ENCODE measurements at regions not wholly inside any gene's neighbourhood (a gene's known extent, or its start where the extent isn't known, plus 50 kb on each side); places are given as distances from the start of the nearest gene placed in this dataset.
"Not testable (repeated sequence)": the region's sequence is repeated elsewhere in the genome, so short reads cannot be mapped to it uniquely, and the experiment has no call there.

- POLR2A ChIA-PET; H3K9me3 ChIP-seq (ENCODE audit: low read length); in situ Hi-C loops (cut with HindIII; ENCODE audit: extremely low pct_ligation_motif_present, low pct_unique_long_range_greater_than_20kb); H3K4me2 ChIP-seq (ENCODE audit: low read depth, low read length); H3K9ac ChIP-seq (ENCODE audit: insufficient read depth, low read depth, low read length); H3K79me2 ChIP-seq (ENCODE audit: insufficient read depth, low read length); H3K27ac ChIP-seq (ENCODE audit: extremely low read length, insufficient read depth, low read length); DNase-seq (ENCODE audit: low spot score); CTCF ChIA-PET (ENCODE audit: low intra/inter-chr PET ratio, low total read pairs); H3K36me3 ChIP-seq (replicated peaks in 1 of 2; ENCODE audit: control insufficient read depth in 1 of 2, insufficient read depth in 2 of 2, low read length in 2 of 2); ATAC-seq; H3K4me3 ChIP-seq (replicated peaks in 1 of 3; ENCODE audit: insufficient read depth in 1 of 3, low read depth in 2 of 3, low read length in 3 of 3); intact Hi-C loops (cut with micrococcal nuclease; ENCODE audit: unreplicated experiment); H2AFZ ChIP-seq (ENCODE audit: low read length); H3K27me3 ChIP-seq (ENCODE audit: control insufficient read depth in 1 of 2, insufficient read depth in 2 of 2, low read length in 2 of 2); BruUV-seq (replicated peaks); H4K20me1 ChIP-seq (ENCODE audit: insufficient read depth, low read length); FAIRE-seq; H3K4me1 ChIP-seq (ENCODE audit: insufficient read depth, low read length): not testable (repeated sequence)
- WGBS (ENCODE audit: low lambda C conversion rate): 2% methylated on average over 5 of the region's 5 CpGs
Measured at GRCh38 chr17:15860774-15861173, 84.2 kb upstream of the ADORA2B start.

- POLR2A ChIA-PET; FAIRE-seq; H3K9ac ChIP-seq (ENCODE audit: insufficient read depth, low read depth, low read length); H3K4me1 ChIP-seq (ENCODE audit: insufficient read depth, low read length); H2AFZ ChIP-seq (ENCODE audit: low read length); ATAC-seq; DNase-seq (ENCODE audit: low spot score); H3K4me3 ChIP-seq (replicated peaks in 1 of 3; ENCODE audit: insufficient read depth in 1 of 3, low read depth in 2 of 3, low read length in 3 of 3); H3K27me3 ChIP-seq (ENCODE audit: control insufficient read depth in 1 of 2, insufficient read depth in 2 of 2, low read length in 2 of 2); H3K4me2 ChIP-seq (ENCODE audit: low read depth, low read length); H3K9me3 ChIP-seq (ENCODE audit: low read length); H3K27ac ChIP-seq (ENCODE audit: extremely low read length, insufficient read depth, low read length); H4K20me1 ChIP-seq (ENCODE audit: insufficient read depth, low read length); BruUV-seq (replicated peaks); in situ Hi-C loops (cut with HindIII; ENCODE audit: extremely low pct_ligation_motif_present, low pct_unique_long_range_greater_than_20kb); H3K79me2 ChIP-seq (ENCODE audit: insufficient read depth, low read length); CTCF ChIA-PET (ENCODE audit: low intra/inter-chr PET ratio, low total read pairs); intact Hi-C loops (cut with micrococcal nuclease; ENCODE audit: unreplicated experiment); H3K36me3 ChIP-seq (replicated peaks in 1 of 2; ENCODE audit: control insufficient read depth in 1 of 2, insufficient read depth in 2 of 2, low read length in 2 of 2): not testable (repeated sequence)
- 46% methylated on average over 3 of the region's 4 CpGs for WGBS (ENCODE audit: low lambda C conversion rate)
Measured at GRCh38 chr17:15864061-15864460, 80.9 kb upstream of the ADORA2B start.

- H3K9me3 ChIP-seq (ENCODE audit: low read length); CTCF ChIA-PET (ENCODE audit: low intra/inter-chr PET ratio, low total read pairs); in situ Hi-C loops (cut with HindIII; ENCODE audit: extremely low pct_ligation_motif_present, low pct_unique_long_range_greater_than_20kb); H3K9ac ChIP-seq (ENCODE audit: insufficient read depth, low read depth, low read length); H4K20me1 ChIP-seq (ENCODE audit: insufficient read depth, low read length); H3K79me2 ChIP-seq (ENCODE audit: insufficient read depth, low read length); H3K4me2 ChIP-seq (ENCODE audit: low read depth, low read length); FAIRE-seq; POLR2A ChIA-PET; H2AFZ ChIP-seq (ENCODE audit: low read length); H3K36me3 ChIP-seq (replicated peaks in 1 of 2; ENCODE audit: control insufficient read depth in 1 of 2, insufficient read depth in 2 of 2, low read length in 2 of 2); BruUV-seq (replicated peaks); DNase-seq (ENCODE audit: low spot score); H3K4me3 ChIP-seq (replicated peaks in 1 of 3; ENCODE audit: insufficient read depth in 1 of 3, low read depth in 2 of 3, low read length in 3 of 3); H3K4me1 ChIP-seq (ENCODE audit: insufficient read depth, low read length); H3K27ac ChIP-seq (ENCODE audit: extremely low read length, insufficient read depth, low read length); intact Hi-C loops (cut with micrococcal nuclease; ENCODE audit: unreplicated experiment); ATAC-seq; H3K27me3 ChIP-seq (ENCODE audit: control insufficient read depth in 1 of 2, insufficient read depth in 2 of 2, low read length in 2 of 2): not testable (repeated sequence)
- WGBS (ENCODE audit: low lambda C conversion rate): 63% methylated on average over 3 of the region's 4 CpGs
Measured at GRCh38 chr17:15864472-15864871, 80.5 kb upstream of the ADORA2B start.

- H3K9ac ChIP-seq (ENCODE audit: insufficient read depth, low read depth, low read length); H4K20me1 ChIP-seq (ENCODE audit: insufficient read depth, low read length); H3K4me1 ChIP-seq (ENCODE audit: insufficient read depth, low read length); H3K9me3 ChIP-seq (ENCODE audit: low read length); H3K27ac ChIP-seq (ENCODE audit: extremely low read length, insufficient read depth, low read length); POLR2A ChIA-PET; H3K4me3 ChIP-seq (replicated peaks in 1 of 3; ENCODE audit: insufficient read depth in 1 of 3, low read depth in 2 of 3, low read length in 3 of 3); H3K27me3 ChIP-seq (ENCODE audit: control insufficient read depth in 1 of 2, insufficient read depth in 2 of 2, low read length in 2 of 2); intact Hi-C loops (cut with micrococcal nuclease; ENCODE audit: unreplicated experiment); H3K36me3 ChIP-seq (replicated peaks in 1 of 2; ENCODE audit: control insufficient read depth in 1 of 2, insufficient read depth in 2 of 2, low read length in 2 of 2); ATAC-seq; H3K79me2 ChIP-seq (ENCODE audit: insufficient read depth, low read length); in situ Hi-C loops (cut with HindIII; ENCODE audit: extremely low pct_ligation_motif_present, low pct_unique_long_range_greater_than_20kb); BruUV-seq (replicated peaks); H3K4me2 ChIP-seq (ENCODE audit: low read depth, low read length); FAIRE-seq; DNase-seq (ENCODE audit: low spot score); CTCF ChIA-PET (ENCODE audit: low intra/inter-chr PET ratio, low total read pairs); H2AFZ ChIP-seq (ENCODE audit: low read length): not testable (repeated sequence)
- 78% methylated on average over 3 of the region's 3 CpGs for WGBS (ENCODE audit: low lambda C conversion rate)
Measured at GRCh38 chr17:15866015-15866414, 78.9 kb upstream of the ADORA2B start.

GRCh38 chr17:15867331-15867730 lies 77.6 kb upstream of the ADORA2B start:
- POLR2A ChIA-PET; intact Hi-C loops (cut with micrococcal nuclease; ENCODE audit: unreplicated experiment); H3K36me3 ChIP-seq (replicated peaks in 1 of 2; ENCODE audit: control insufficient read depth in 1 of 2, insufficient read depth in 2 of 2, low read length in 2 of 2); FAIRE-seq; H3K9me3 ChIP-seq (ENCODE audit: low read length); CTCF ChIA-PET (ENCODE audit: low intra/inter-chr PET ratio, low total read pairs); H3K27me3 ChIP-seq (ENCODE audit: control insufficient read depth in 1 of 2, insufficient read depth in 2 of 2, low read length in 2 of 2); H4K20me1 ChIP-seq (ENCODE audit: insufficient read depth, low read length); H3K4me2 ChIP-seq (ENCODE audit: low read depth, low read length); H3K27ac ChIP-seq (ENCODE audit: extremely low read length, insufficient read depth, low read length); in situ Hi-C loops (cut with HindIII; ENCODE audit: extremely low pct_ligation_motif_present, low pct_unique_long_range_greater_than_20kb); DNase-seq (ENCODE audit: low spot score); H2AFZ ChIP-seq (ENCODE audit: low read length); H3K9ac ChIP-seq (ENCODE audit: insufficient read depth, low read depth, low read length); H3K79me2 ChIP-seq (ENCODE audit: insufficient read depth, low read length); BruUV-seq (replicated peaks); H3K4me3 ChIP-seq (replicated peaks in 1 of 3; ENCODE audit: insufficient read depth in 1 of 3, low read depth in 2 of 3, low read length in 3 of 3); ATAC-seq; H3K4me1 ChIP-seq (ENCODE audit: insufficient read depth, low read length): not testable (repeated sequence)
- WGBS (ENCODE audit: low lambda C conversion rate): 87% methylated on average over 3 of the region's 31 CpGs
